ENCODE measurements at regions not wholly inside any gene's neighbourhood (a gene's known extent, or its start where the extent isn't known, plus 50 kb on each side); places are given as distances from the start of the nearest gene placed in this dataset.
"Not testable (repeated sequence)": the region's sequence is repeated elsewhere in the genome, so short reads cannot be mapped to it uniquely, and the experiment has no call there.

DNA sequence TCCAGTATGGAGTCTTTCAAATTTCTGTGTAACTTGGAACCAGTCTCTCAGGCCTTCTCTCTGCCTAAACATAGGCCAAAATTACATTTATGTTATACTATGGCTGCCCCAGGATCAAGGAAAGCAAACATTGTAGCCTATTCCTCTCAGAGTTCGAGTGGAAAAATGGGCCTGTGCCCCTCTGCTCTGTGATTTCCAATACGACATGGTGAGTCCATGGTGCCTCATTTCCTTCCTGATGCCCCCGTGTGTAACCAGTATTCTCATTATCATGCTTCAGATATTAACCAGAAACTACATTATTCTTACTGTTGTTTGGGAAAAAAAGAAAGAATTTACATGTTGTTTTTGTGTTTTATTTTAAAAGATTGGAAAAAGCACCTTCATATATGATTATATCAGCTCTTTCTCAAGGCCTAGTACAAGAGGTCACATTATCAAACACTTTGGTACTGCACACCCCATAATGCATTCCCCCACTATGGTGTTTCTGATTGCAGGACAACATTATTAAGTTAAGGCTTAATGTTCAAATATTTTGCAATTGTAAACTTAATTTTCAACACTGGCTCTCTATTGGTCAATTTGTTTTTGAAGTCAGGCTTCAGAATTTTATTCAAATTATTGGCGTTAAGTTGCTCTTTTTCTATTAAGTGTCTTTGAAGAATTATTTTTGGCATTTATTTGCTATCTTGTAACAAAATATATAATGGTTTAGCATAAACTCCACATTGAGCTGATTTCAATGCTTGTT lies 151.8 kb upstream of the SLC27A6 start:
- no peak for DNase-seq

DNA sequence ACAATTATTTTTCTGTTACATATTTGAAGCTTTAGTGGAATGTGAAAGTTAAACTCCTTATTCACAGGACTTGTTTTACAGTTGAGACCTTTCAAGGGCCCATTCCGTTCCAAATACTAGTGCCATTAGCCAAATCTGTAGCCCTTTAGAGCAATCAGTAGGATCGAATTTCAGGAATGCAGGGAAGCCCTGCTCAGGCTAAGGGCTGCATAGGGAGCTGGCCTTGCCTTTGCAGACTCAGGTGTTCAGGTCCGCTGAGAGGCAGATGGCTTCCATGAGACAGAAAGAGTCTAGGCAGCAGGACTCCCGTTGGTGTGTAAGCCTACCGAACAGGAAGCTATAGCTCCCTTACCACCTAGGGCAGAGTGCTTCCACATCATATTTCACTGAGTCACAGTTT lies 150.1 kb upstream of the SLC27A6 start:
- no peak for DNase-seq

DNA sequence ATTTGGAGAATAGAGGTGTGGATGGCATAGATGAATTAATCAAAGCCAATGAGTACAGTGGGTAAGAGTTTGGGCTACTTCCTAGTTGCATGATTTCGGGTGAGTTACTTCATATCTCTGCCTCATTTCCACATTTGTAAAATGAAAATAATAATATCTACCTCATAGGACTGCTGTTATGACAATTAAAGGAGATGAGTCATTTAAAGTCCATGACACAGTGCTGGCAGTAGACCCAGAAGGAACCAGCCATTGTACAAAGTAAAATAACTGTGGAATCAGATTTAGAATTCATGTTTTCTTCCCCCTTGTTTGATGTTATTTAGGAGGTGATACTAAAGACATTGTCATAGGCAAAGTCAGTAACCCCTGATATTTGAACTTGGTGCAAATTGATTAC lies 139.5 kb upstream of the SLC27A6 start:
- no peak for DNase-seq

DNA sequence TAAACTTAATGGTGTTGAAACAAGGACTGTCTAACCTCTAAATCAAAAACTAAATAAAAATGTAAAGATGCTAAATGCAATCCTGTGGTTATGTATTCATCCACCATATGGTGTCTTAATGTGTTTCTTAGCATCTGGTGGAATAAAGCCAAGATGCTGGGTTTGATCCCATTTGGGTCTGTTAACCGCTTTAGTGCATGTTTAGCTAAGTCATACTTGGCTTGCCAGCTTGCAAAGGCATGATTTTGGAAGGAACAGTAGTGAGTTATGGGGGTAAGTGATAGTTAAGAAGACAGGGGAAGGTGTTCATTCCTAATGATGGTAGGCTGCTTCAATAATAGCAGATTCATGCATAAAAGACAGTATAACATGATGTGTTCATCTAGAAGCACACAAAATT lies 139.0 kb upstream of the SLC27A6 start:
- DNase-seq, result no peak

DNA sequence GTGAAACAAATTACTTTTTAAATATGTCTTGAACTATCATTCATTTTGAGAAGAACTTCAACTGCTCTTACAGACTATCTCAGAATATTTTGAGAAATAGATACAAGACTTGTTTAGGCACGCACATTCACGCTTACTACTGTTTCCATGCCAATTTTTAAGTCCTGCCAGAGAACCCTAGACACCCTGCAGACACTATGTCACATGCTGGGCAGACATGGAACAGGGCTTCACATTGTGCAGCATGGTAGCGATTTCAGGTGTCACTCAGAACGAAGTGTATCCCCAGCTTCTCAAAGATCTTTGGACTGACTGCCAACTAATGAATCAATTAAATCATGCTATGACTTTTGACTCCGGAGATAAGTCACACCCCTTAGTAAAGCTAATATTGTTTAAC lies 128.7 kb upstream of the SLC27A6 start:
- DNase-seq, result no peak

DNA sequence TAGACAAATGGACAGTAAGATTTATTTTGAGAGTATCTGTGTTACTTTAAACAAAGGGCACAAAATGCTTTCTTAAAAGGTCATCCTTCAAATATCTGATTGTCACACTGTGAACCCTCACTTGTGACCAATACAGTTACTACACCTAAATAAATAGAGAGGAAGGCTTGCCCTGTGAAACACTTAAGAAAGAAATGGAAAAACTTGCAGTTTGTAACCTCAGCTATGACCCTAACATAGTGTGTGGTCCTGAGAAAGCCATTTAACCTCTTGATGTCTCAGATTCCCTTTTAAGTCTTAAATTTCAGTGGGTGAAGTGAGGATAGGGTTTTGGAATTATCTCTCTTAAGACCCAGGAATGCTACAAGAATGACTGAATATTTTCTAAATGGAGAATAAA lies 126.7 kb upstream of the SLC27A6 start:
- DNase-seq, result no peak

DNA sequence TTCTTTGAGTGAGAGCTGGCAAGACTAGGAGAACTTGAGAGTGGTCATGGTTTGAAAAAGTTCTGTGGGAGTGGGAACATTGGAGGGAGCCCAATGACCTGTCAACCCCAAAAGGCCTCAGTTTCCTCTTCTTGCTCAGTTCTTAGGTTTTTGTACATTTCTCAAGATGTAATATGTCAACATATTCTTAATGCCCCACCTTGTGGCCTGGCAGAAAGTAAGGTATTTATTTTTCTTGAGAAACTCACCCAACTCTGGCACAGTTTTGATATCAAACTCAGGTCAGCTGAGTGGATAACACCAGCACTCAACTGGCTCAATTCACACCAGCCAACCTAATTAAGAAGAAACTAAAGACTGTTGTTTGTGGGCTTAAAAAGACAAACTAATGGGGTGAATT lies 123.0 kb upstream of the SLC27A6 start:
- DNase-seq, result no peak

DNA sequence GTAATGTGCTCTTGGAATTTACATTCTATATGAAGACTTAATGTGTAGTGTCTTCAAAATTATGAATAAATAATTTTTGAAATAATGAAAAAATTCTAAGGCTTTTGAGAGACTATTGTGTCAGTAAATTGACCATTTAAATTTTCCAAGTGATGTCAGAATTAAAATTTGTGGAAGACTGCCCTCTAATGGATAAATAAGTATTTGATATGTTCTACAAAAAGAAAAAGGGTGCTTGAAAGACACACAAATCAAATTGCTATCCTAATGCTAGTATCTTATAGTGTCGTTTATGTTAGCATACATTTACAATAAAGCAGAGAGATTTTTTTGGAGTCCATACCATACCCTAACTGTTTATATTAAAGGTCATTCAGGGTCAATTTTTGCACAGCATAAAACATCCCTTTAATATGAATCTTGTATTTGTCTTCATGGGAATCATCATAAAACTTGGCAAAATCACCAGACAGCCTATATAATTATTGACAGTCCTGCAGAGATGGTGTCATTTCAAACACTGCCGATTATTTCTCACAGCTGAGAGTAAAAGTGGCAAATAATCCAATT lies 120.8 kb upstream of the SLC27A6 start:
- DNase-seq, result peak in 1 of 2 experiments; percentile 27

DNA sequence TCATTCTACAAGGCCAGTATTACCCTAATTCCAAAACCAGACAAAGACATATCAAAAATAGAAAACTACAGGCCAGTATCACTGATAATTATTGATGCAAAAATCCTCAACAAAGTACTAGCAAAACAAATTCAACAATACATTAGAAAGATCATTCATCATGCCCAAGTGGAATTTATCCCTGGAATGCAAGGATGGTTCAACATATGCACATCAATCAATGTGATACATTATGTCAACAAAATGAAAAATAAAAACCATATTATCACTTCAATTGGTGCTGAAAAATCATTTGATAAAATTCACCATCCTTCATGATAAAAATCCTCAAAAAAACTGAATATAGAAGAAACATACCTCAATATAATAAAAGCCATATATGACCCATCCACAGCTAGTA lies 115.2 kb upstream of the SLC27A6 start:
- DNase-seq, result no peak

DNA sequence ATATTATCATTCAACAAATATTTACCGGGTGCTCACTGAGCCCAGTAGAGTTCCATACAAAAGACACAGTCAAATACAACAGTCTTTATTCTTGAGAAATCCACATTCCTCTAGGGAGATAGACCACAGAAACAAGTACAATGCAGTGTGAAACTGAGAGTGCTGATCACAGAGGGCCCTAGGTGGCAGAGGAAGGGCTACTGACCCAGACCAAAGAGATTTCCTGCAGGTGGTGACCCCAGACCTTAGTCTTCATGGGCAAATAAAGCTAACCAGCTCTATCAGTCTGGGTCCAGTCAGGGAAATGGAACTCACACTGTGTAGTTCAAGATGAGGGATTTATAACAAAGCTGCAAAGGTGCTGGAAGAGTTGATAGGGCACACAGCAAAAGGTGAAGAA lies 110.4 kb upstream of the SLC27A6 start:
- no peak for DNase-seq

DNA sequence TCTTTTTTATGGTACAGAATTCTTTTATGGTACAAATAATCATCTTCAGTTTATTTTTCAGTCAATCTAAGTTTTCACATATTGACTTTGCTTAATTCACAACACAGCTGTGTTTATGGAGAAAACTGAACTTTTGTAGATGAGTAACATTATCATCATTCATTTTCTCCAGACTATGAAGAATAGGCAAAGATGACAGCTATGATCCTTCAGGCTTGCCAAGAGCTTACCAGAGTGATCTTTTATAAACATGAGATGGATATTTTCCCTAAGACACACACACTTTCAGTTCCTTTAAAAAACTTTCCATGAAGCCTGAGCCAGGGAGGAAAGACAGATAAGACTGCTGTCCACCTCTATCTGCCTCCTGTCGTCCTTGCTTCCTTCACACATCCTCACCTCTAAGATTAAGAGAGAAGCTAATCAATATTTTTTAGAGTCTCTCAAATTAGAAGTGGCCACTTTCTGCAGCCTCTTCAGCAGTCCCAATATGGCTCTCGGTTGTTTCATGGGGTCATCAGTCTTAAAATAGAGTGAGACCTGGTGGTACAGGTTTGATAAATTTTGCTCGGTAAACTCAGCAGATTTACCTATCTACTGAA lies 108.1 kb upstream of the SLC27A6 start:
- DNase-seq, result no peak

DNA sequence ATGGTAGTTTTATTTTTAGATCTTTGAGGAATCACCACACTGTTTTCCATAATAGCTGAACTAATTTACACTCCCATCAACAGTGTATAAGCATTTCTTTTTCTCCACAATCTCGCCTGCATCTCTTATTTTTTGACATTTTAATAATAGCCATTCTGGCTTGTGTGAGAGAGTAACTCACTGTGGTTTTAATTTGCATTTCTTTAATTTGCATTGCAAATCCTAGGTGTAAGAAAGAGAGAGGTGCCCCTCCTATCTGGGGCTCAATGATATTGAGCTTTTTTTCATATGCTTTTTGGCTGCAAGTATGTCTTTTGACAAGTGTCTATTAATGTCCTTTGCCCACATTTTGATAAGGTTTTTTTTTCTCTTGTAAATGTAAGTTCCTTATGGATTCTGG lies 106.3 kb upstream of the SLC27A6 start:
- peak; percentile 73 to 82 for DNase-seq

DNA sequence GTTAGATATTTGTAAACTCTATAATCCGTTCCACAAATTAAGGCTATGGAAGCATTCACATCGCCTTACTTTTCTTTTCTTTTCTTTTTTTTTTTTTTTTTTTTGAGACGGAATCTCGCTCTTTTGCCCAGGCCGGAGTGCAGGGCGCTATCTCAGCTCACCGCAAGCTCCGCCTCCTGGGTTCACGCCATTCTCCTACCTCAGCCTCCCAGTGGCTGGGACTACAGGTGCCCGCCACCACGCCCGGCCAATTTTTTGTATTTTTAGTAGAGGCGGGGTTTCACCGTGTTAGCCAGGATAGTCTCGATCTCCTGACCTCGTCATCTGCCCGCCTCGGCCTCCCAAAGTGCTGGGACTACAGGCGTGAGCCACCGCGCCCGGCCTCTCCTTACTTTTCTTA lies 104.1 kb upstream of the SLC27A6 start:
- DNase-seq, result not testable (repeated sequence)

DNA sequence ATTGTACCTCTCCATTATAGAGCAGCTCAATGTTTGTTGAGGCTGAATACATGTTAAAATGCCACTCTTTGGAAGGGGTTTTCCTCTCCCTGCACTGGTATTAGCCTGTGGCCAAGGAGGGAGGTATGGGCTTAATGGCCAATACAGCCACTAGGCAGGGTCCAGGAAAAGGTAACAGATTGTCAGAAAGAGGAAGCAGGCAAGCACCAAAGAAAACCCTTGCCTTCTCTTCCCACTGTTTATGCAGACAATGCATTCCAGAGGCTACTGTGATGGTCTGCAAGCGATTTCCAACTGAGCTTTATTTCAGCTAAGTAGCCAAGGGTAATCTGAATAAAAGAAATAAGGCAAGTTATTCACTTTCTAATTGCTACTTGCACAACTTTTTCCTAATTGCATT lies 95.3 kb upstream of the SLC27A6 start:
- no peak for DNase-seq

DNA sequence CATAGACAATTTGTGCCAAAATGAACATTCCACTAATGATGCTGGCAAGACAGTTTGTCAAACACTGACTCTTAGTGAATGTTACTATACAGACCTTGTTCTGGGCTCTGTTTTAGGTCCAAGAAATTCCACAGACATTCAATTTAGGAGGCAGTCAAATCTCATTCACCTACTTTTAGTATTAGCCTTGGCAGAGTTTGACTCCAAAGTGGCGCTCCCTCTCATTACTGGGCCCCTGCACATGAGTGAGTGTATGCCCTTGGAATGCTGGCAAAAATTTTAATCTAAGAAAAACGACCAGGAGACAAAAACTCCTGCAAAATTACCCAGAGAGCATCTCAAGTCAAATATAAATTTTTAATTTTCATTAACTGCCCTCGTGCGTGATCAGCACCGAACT lies 94.9 kb upstream of the SLC27A6 start:
- DNase-seq, result no peak

DNA sequence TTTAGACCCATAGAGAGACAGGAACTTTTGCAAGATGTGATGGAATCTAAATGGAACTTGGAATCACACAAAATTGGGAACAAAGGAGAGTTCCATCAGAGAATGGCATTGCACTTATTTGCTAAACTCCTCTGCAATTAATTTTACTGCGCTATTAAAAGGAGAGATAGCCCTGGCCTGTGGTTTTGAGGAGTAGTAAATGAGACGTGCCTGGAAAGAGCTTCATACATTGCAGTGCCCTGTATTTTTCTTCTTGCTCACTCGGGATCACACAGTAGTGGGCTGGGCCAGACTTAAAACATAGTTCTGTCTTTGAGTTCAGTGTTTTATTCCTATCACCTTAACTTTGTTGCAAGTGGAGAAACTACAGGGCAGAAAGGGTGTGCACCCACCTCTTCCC lies 94.4 kb upstream of the SLC27A6 start:
- DNase-seq, result no peak

DNA sequence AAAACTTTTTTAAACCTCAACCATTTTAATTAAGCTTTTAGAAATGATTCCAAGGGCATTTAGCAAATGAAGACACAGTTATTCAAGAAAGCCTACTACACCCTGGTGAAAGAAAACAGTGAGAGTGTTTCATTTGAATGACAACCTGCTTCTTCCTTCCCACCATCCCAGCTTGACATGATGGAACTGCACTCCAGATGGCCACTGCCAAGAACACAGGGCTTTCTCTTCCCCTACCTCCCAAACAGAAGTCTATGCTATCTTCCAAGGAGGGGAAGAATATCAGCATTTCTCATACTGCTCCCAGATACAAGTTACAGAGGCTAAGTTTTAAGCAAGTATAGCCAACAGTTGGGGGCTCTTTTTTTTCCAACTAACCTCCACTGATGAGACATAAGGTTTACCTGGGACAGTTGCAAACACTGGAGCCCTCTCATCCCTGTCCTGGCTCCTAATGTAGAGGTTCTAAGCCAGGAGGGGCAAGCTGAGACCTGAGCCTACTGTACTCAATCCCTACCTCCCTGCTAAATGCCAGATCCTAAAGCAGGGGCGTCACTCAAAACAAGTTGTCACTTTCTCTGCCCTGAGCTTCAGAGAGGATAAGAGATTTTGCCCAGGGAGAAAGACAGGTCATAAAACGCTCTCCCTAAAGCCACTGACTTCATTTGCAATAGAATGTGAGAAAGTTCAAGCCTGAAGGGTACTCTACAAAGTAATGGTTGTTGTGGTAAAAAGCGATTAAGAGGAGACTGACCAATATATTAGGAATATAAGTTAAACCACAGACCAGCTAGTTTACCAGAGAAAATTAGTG lies 88.5 kb upstream of the SLC27A6 start:
- no peak for DNase-seq

DNA sequence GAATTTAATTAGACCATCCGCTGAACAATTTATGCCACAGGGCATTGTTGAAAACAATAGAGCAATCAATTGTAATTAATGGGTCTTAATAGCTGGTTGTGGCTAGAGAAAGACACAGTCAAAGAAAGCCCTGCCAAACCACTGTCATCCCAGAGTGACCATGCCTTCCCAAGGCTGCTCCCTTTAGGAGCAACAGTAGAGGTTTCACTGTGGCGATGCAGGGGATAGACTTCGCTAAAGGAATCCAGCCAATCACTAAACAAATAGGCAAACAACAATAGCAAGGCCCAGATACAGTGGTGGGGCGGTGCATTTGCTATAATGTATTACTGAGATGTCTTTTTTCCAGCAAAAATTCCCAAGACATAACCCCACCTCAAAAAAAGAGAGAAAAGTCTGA lies 87.8 kb upstream of the SLC27A6 start:
- no peak for DNase-seq

DNA sequence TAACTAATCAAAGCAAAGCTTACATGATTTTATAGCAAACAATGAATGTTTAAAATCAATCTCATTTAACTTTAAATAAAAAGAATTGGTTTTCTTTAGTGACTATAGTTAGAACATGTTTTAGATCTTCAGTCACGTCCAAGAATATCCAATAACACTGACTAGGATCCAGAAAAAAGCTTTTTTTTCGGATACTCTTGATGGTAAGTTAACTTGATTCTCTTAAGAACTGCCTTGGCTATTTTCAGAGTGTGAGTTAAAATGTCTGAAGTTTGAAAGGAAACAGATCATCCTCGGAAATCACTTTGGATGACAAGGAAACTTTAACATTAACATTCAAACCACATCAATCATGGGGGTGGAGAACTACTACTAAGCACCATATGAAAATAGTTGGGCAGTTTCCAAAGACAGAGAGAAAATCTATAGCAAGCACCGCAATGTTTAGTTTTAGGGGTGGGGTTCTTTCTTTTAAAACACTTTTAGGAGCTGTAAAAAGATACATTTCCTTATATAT lies 83.7 kb upstream of the SLC27A6 start:
- no peak for DNase-seq

DNA sequence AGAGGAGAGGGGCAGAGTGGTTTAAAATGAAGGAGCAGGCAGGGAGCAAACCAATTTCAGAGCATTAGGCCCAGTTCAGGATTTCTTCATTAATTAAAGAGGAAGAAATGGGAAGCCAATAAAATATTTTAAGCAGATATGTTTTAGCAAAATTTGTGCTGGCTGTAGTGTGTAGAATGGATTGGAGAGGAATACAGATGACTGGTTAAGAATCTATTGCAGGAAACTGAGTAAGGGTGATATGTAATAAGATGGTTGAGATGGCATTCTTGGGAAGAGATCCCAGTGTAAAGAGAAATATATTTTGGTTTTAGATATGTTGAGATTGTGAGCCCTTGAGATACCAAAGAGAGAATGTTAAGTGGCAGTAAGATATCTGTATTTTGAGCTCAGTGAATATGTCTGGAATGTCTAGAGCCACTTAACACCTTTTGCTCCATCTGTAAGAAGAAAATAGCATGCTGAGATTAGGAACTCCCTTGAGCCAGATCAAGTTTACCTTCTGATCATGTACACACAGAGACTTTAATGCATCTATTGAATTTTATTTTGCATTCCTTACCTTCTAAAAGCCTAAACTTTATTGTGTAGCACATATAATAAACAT lies 79.5 kb upstream of the SLC27A6 start:
- DNase-seq, result no peak

DNA sequence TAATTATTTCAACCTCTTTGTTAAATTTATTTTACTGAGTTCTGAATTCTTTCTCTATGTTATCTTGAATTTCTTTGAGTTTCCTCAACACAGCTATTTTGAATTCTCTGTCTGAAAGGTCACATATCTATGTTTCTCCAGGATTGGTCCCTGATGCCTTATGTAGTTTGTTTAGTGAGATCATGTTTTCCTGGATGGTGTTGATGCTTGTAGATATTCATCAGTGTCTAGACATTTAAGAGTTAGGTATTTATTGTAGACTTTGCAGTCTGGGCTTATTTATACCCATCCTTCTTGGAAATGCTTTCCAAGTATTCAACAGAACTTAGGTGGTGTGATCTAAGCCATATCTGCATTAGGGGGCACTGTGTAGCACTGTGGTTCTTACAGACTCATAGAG lies 70.2 kb upstream of the SLC27A6 start:
- DNase-seq, result no peak

DNA sequence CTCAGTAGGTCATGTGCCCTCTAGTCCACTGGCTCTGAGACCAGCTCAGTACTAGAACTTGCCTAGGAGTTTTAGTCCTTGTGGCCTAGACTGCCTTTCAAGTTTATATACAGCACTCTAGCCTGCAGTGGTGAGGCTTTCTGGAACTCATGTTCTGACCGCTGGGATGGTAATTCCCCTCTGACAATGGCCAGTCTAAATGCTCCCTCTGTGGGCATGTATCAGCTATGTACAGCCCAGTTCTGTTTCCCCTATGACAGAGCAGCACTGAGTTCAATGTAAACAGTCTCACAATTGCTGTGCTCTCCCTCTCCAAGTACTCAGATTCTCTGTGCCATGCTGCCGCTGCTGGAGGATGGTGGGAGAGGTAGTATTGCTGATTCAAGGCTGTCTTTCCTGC lies 68.6 kb upstream of the SLC27A6 start:
- no peak for DNase-seq

DNA sequence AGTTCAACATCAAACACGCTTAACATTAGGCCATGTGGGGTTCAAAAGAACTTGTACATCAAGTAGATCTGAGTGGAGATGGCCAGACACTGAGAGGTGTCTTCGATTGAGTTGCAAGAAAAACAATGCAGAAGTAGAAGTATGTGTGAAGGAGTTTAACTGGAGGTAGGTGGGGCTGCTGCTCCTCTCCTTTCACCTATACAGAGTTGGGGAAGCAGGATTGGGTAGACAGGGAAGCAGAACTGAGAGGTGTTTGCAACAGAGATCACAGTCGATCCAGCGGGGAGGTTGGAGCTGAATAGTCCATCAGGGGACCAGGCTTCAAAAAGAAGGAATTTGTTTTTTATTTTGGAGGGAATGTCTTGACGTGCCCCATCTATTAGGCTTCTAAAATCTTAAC lies 61.7 kb upstream of the SLC27A6 start:
- DNase-seq, result no peak
